ENCODE measurements at regions not wholly inside any gene's neighbourhood (a gene's known extent, or its start where the extent isn't known, plus 50 kb on each side); places are given as distances from the start of the nearest gene placed in this dataset.

DNA sequence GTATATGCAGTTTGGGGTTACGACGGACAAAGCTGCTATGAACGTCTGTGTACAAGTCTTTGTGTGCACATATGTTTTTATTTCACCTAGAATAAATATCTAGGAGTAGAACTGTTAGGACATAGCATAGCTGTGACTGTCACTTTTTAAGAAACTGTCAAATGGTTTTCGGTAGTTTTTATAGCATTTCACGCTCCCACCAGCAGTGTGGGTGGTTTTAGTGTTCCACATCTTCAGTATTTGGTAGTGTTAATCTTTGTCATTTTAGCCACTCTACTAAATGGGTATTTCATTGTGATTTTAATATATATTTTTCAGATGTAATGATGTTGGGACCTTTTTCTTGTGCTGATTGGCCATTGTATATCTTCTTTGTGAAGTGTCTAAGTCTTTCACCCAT lies 109.1 kb upstream of the BCAT1 start:
- WGBS (ENCODE audit: insufficient coverage) = 100% methylated on average over 2 of the region's 5 CpGs
- H3K4me1 ChIP-seq (ENCODE audit: control insufficient read depth, insufficient read depth, low read length) = no peaks in the 10 kb centered on the region
- H3K27ac ChIP-seq (ENCODE audit: low read depth, low read length) = no peak overlapping the region
- no peak for DNase-seq (ENCODE audit: low read depth in 4 of 6, low spot score in 6 of 6)
- no peaks in the 10 kb centered on the region for H3K36me3 ChIP-seq (ENCODE audit: control insufficient read depth, insufficient read depth, low read length)
- no peak overlapping the region for H3K4me3 ChIP-seq (ENCODE audit: low read depth, low read length)
- no peaks in the 10 kb centered on the region for H3K27me3 ChIP-seq (ENCODE audit: control insufficient read depth, insufficient read depth, low read length)
- H3K9me3 ChIP-seq (ENCODE audit: control insufficient read depth, insufficient read depth, low read length) = no peaks in the 10 kb centered on the region

DNA sequence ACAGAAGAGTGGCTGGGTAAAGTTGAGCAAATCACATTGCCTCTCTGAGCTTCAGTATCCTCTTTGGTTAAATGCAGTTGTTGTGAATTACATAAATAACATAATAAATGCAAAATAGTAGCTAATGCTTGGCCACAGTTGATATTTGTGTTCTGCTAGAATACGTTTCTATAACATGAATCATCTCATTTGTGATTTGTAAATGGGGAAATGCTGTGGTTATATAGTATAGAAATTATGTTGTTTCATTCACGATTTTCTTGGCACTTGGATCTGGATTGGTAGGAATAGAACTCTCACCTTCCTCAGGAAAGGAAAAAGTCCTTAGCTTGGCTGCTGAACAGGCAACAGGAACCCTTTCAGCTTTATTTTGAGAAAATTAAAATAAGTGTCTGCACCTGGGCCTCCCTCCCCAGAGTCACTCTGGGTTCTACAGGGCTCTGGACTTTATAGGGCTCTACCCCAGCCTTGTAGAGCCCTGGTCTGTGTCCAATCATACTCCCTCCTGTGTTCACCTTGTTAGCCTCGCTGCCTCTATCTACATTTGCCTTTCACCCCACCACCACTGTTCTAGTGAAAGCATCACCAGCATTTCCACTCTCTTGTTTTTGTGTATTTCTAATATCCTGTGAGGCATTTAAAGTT lies 107.7 kb upstream of the BCAT1 start:
- Histone ChIP-seq H3K27ac (ENCODE audit: low read depth, low read length) (no peak overlapping the region), H3K9me3 (ENCODE audit: control insufficient read depth, insufficient read depth, low read length) (no peaks in the 10 kb centered on the region), H3K27me3 (ENCODE audit: control insufficient read depth, insufficient read depth, low read length) (no peaks in the 10 kb centered on the region), H3K4me3 (ENCODE audit: low read depth, low read length) (no peak overlapping the region), H3K36me3 (ENCODE audit: control insufficient read depth, insufficient read depth, low read length) (no peaks in the 10 kb centered on the region), H3K4me1 (ENCODE audit: control insufficient read depth, insufficient read depth, low read length) (no peaks in the 10 kb centered on the region)
- DNase-seq (ENCODE audit: low read depth in 4 of 6, low spot score in 6 of 6) = no peak
- WGBS (ENCODE audit: insufficient coverage) = 100% methylated on average over 1 of the region's 3 CpGs

DNA sequence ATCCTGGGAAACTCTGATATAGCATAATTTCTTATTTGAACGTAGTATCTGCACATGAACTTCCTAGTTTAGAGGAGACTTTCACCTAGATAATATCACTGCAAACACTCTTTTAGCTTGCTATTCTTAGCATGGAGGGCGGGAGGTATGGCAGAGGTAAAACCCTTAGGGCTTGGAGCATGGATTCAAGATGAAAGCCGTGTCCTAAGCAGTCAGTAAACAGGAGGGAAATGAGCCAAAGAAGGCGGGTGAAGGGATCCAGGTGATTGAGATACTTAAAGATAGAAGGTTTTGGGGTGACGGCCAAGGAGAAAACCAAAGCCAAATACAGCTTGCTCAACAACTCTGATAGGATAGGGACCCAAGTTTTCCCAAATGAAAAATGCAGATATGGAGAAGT lies 107.1 kb upstream of the BCAT1 start:
- H3K27me3 ChIP-seq (ENCODE audit: control insufficient read depth, insufficient read depth, low read length) = no peaks in the 10 kb centered on the region
- no peaks in the 10 kb centered on the region for H3K9me3 ChIP-seq (ENCODE audit: control insufficient read depth, insufficient read depth, low read length)
- no peaks in the 10 kb centered on the region for H3K4me1 ChIP-seq (ENCODE audit: control insufficient read depth, insufficient read depth, low read length)
- DNase-seq (ENCODE audit: low read depth in 4 of 6, low spot score in 6 of 6) = no peak
- H3K27ac ChIP-seq (ENCODE audit: low read depth, low read length) = no peak overlapping the region
- no peaks in the 10 kb centered on the region for H3K36me3 ChIP-seq (ENCODE audit: control insufficient read depth, insufficient read depth, low read length)
- 94% methylated on average over 3 of the region's 5 CpGs for WGBS (ENCODE audit: insufficient coverage)
- H3K4me3 ChIP-seq (ENCODE audit: low read depth, low read length) = no peak overlapping the region

DNA sequence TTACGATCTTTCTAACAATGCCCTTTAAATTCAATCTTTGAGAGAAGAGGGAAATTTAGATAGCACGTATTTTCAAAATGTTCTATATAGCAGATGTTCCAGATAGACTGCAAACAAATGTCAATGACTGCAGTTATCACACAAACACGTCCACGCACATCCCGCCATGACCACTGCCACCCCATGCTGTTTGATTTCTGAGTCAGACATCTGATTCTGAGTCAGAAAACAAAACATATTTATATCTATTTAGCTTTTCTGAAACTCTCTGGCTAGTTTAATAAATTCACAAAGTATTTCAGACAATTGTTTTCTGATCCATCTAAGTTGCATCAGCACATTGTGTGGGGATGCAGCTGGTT lies 105.9 kb upstream of the BCAT1 start:
- no peak for DNase-seq (ENCODE audit: low read depth in 4 of 6, low spot score in 6 of 6)
- no peak overlapping the region for H3K4me3 ChIP-seq (ENCODE audit: low read depth, low read length)
- no peaks in the 10 kb centered on the region for H3K9me3 ChIP-seq (ENCODE audit: control insufficient read depth, insufficient read depth, low read length)
- H3K27me3 ChIP-seq (ENCODE audit: control insufficient read depth, insufficient read depth, low read length) = no peaks in the 10 kb centered on the region
- 75% methylated on average over 3 of the region's 5 CpGs for WGBS (ENCODE audit: insufficient coverage)
- H3K27ac ChIP-seq (ENCODE audit: low read depth, low read length) = no peak overlapping the region
- no peaks in the 10 kb centered on the region for H3K36me3 ChIP-seq (ENCODE audit: control insufficient read depth, insufficient read depth, low read length)
- H3K4me1 ChIP-seq (ENCODE audit: control insufficient read depth, insufficient read depth, low read length) = no peaks in the 10 kb centered on the region

DNA sequence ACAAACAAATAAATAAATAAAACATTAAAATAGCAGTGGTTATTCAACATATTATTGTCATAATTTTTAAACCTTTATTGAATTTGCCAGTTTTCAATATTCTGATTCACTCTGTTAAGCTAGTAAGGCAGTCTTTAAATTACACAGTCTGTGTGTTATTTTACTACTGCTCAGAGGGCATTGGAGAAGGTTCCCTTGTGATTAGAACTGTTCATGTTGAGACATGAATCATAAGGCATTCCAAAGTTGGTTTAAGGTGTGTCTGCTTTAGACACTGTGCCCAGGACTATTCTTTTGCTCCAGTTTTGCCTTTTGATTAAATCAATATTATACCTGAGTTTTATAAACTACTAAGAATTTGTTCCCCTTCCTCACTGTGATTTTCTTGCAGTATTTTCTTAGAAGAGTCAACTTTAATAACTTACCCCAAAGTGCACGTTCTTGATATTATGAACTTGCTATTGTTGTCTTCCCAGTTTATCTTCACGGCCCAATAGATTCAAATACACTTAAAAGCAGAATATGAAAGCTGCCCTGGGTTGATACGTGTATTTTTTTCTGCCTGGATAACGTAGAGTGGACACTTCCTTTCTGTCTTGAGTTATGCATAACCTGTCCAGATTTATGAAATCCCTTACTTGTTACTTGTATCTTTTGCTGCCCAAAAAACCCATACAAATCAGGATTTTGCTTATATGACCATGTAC lies 105.3 kb upstream of the BCAT1 start:
- H3K27ac ChIP-seq (ENCODE audit: low read depth, low read length) = no peak overlapping the region
- no peaks in the 10 kb centered on the region for H3K9me3 ChIP-seq (ENCODE audit: control insufficient read depth, insufficient read depth, low read length)
- H3K4me1 ChIP-seq (ENCODE audit: control insufficient read depth, insufficient read depth, low read length) = no peaks in the 10 kb centered on the region
- no peak for DNase-seq (ENCODE audit: low read depth in 4 of 6, low spot score in 6 of 6)
- no peaks in the 10 kb centered on the region for H3K27me3 ChIP-seq (ENCODE audit: control insufficient read depth, insufficient read depth, low read length)
- no peak overlapping the region for H3K4me3 ChIP-seq (ENCODE audit: low read depth, low read length)
- no peaks in the 10 kb centered on the region for H3K36me3 ChIP-seq (ENCODE audit: control insufficient read depth, insufficient read depth, low read length)
- WGBS (ENCODE audit: insufficient coverage) = no CpG with 5 or more reads among the region's 4 CpGs

DNA sequence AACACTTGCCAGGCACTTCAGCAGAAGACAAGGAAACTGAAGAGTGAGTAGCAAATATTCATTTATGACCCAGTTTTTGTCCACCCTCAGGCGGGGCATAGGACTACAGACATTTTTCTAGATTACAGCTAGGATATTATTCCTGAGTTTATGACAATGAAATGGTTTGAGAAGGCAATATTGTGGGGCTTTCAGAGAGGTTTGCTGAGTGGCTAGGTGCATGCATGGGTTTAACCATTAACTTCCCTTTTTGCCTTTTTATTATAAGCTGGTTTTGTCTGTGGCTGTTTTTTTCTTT lies 104.0 kb upstream of the BCAT1 start:
- H3K27me3 ChIP-seq (ENCODE audit: control insufficient read depth, insufficient read depth, low read length) = no peaks in the 10 kb centered on the region
- no peak overlapping the region for H3K4me3 ChIP-seq (ENCODE audit: low read depth, low read length)
- H3K36me3 ChIP-seq (ENCODE audit: control insufficient read depth, insufficient read depth, low read length) = no peaks in the 10 kb centered on the region
- no peak for DNase-seq (ENCODE audit: low read depth in 4 of 6, low spot score in 6 of 6)
- no CpG with 5 or more reads among the region's 1 CpG for WGBS (ENCODE audit: insufficient coverage)
- H3K27ac ChIP-seq (ENCODE audit: low read depth, low read length) = no peak overlapping the region
- no peaks in the 10 kb centered on the region for H3K9me3 ChIP-seq (ENCODE audit: control insufficient read depth, insufficient read depth, low read length)
- H3K4me1 ChIP-seq (ENCODE audit: control insufficient read depth, insufficient read depth, low read length) = no peaks in the 10 kb centered on the region

DNA sequence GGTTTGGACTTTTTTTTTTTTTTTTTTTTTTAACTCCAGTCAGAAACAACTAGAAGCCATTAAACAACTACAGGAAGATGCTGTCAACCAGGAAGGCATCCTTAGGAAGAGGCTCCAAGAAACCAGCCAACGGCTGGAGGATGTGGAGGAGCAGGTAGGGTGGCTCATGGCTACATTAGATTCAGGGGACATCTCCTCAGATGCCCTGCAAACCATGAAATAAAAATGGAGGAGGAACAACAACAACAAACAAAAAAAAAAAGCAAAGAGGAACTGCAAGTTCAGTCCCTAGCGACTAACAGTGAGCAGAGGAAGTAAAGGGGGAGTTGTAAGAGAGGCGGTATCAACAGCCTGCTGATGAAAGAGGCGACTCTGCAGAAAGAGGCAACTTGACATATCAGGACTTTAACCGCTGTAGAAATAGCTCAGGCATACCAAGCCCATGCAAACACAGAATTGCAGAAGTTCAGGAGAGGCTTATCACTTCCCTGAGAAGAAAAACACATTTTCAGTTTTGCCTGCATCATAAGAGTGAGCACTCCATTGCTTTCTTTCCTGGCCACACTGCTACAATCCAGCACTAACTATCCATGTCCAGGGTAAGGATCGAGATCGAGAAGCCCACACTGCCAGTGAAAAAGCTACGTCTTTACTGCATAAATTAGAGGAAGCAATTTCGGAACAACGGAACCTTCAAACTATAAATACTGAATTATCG lies 103.5 kb upstream of the BCAT1 start:
- no peaks in the 10 kb centered on the region for H3K9me3 ChIP-seq (ENCODE audit: control insufficient read depth, insufficient read depth, low read length)
- DNase-seq (ENCODE audit: low read depth in 4 of 6, low spot score in 6 of 6) = peak in 2 of 6 donors; percentile 3 to 21
- WGBS (ENCODE audit: insufficient coverage) = 72% methylated on average over 7 of the region's 11 CpGs
- H3K4me1 ChIP-seq (ENCODE audit: control insufficient read depth, insufficient read depth, low read length) = no peaks in the 10 kb centered on the region
- no peaks in the 10 kb centered on the region for H3K36me3 ChIP-seq (ENCODE audit: control insufficient read depth, insufficient read depth, low read length)
- no peaks in the 10 kb centered on the region for H3K27me3 ChIP-seq (ENCODE audit: control insufficient read depth, insufficient read depth, low read length)
- H3K27ac ChIP-seq (ENCODE audit: low read depth, low read length) = no peak overlapping the region
- H3K4me3 ChIP-seq (ENCODE audit: low read depth, low read length) = no peak overlapping the region

DNA sequence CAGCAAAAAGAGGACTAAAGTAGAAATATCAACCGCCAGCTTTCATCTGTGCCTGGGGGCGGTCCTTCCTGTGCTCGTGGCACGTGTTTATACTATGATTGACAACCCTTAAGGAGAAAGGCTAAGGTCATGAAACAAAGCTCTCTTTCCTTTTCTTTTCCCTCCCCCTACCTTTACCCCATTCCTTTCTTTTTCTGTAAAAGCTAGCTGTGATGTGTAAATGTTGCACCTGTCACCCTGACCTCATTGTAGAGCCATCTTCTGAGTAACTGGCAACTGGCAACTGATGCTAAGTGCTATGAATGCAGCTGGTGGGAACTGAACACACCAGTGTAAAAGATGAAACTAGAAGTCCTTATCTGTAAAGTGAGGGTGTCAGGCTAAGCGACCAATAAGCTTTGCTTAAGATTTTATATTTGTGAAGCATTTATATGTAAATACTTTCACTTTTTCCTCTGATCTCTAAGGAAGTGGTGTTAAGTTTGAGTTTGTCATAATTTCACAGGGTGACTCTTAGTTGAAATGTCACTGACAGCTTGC lies 102.8 kb upstream of the BCAT1 start:
- no peak overlapping the region for H3K27ac ChIP-seq (ENCODE audit: low read depth, low read length)
- no peaks in the 10 kb centered on the region for H3K9me3 ChIP-seq (ENCODE audit: control insufficient read depth, insufficient read depth, low read length)
- WGBS (ENCODE audit: insufficient coverage) = no CpG with 5 or more reads among the region's 5 CpGs
- no peaks in the 10 kb centered on the region for H3K27me3 ChIP-seq (ENCODE audit: control insufficient read depth, insufficient read depth, low read length)
- no peaks in the 10 kb centered on the region for H3K4me1 ChIP-seq (ENCODE audit: control insufficient read depth, insufficient read depth, low read length)
- no peak for DNase-seq (ENCODE audit: low read depth in 4 of 6, low spot score in 6 of 6)
- no peaks in the 10 kb centered on the region for H3K36me3 ChIP-seq (ENCODE audit: control insufficient read depth, insufficient read depth, low read length)
- no peak overlapping the region for H3K4me3 ChIP-seq (ENCODE audit: low read depth, low read length)

DNA sequence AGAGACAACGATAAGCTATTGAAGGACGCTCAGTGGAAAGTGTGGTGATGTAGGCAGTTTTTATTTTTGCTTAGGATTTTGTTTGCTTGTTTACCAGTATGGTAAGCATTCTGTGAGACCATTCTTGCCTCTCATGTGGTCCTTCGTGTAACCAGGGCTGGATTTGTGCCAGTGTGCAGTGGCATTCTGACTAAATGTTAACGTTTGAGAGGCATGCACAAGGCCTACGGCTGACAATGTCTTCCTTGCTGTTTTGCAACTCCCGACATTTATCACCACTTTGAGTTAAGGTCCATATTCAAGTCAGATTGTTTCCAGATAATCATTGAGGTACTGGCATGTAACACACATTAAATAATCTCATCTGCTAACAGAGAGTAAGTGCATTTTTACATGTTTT lies 102.3 kb upstream of the BCAT1 start:
- no peaks in the 10 kb centered on the region for H3K9me3 ChIP-seq (ENCODE audit: control insufficient read depth, insufficient read depth, low read length)
- H3K4me3 ChIP-seq (ENCODE audit: low read depth, low read length) = no peak overlapping the region
- H3K4me1 ChIP-seq (ENCODE audit: control insufficient read depth, insufficient read depth, low read length) = no peaks in the 10 kb centered on the region
- H3K27me3 ChIP-seq (ENCODE audit: control insufficient read depth, insufficient read depth, low read length) = no peaks in the 10 kb centered on the region
- WGBS (ENCODE audit: insufficient coverage) = 51% methylated on average over 4 of the region's 6 CpGs
- H3K27ac ChIP-seq (ENCODE audit: low read depth, low read length) = no peak overlapping the region
- H3K36me3 ChIP-seq (ENCODE audit: control insufficient read depth, insufficient read depth, low read length) = no peaks in the 10 kb centered on the region
- peak in 1 of 6 donors; percentile 9 for DNase-seq (ENCODE audit: low read depth in 4 of 6, low spot score in 6 of 6)

DNA sequence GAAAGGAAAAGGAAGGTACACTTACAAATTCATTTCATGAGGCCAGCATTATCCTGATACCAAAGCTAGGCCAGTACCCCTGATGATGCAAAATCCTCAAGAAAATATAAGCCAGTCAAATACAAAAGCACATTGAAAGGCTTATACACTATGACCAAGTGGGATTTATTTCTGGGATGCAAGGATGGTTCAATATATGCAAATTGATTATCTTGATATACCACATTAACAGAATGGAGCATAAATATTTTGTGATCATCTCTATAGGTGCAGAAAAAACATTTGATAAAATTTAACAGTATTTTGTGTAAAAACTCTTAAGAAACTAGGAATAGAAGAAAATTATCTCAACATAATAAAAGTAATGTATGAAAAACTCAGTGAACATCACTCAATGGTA lies 97.0 kb upstream of the BCAT1 start:
- Histone ChIP-seq H3K27me3 (ENCODE audit: control insufficient read depth, insufficient read depth, low read length) (no peaks in the 10 kb centered on the region), H3K27ac (ENCODE audit: low read depth, low read length) (no peak overlapping the region), H3K4me3 (ENCODE audit: low read depth, low read length) (no peak overlapping the region), H3K4me1 (ENCODE audit: control insufficient read depth, insufficient read depth, low read length) (no peaks in the 10 kb centered on the region), H3K36me3 (ENCODE audit: control insufficient read depth, insufficient read depth, low read length) (no peaks in the 10 kb centered on the region), H3K9me3 (ENCODE audit: control insufficient read depth, insufficient read depth, low read length) (no peaks in the 10 kb centered on the region)
- DNase-seq (ENCODE audit: low read depth in 4 of 6, low spot score in 6 of 6) = no peak

All from spinal cord (tissue), 9 donors.